Breast epithelium (tissue), 4 donors: ENCODE measurements at regions not wholly inside any gene's neighbourhood (a gene's known extent, or its start where the extent isn't known, plus 50 kb on each side); places are given as distances from the start of the nearest gene placed in this dataset.

Experiments
- DNase-seq, 2 donors: peaks; one replicate each; pipeline ENCODE4 v3.0.0-alpha.2; 2019; ENCODE audit warnings: low spot score in 2 of 2
- H3K27ac ChIP-seq, 2 donors: fragments of 200-600 bp; sonication (generic) in 1 of 2; one replicate each; pipeline ENCODE4 v1.5.1; 2016 to 2019; ENCODE audit warnings: mild to moderate bottlenecking in 1 of 2
- H3K27me3 ChIP-seq, 2 donors: fragments of 200-600 bp; sonication (generic) in 1 of 2; one replicate each; pipeline versions ENCODE4 v1.5.1 to v1.6.0; 2017 to 2019; ENCODE audit warnings: control low read depth in 1 of 2, mild to moderate bottlenecking in 1 of 2
- H3K36me3 ChIP-seq: fragments of 200-600 bp; one replicate; pipeline ENCODE4 v1.5.1; 2019
- H3K4me1 ChIP-seq, 2 donors: fragments of 200-600 bp; sonication (generic); one replicate each; pipeline ENCODE4 v1.5.1; 2016 to 2019; ENCODE audit warnings: control low read depth in 1 of 2
- H3K4me3 ChIP-seq, 3 donors: fragments of 200-600 bp; sonication (generic); 1 replicate in 2 of 3; 2 replicates in 1 of 3; pipeline ENCODE4 v1.5.1; 2016 to 2019; ENCODE audit warnings: mild to moderate bottlenecking in 3 of 3, moderate library complexity in 2 of 3
- H3K9me3 ChIP-seq, 2 donors: fragments of 200-600 bp; sonication (generic) in 1 of 2; one replicate each; pipeline ENCODE4 v1.5.1; 2016 to 2019; ENCODE audit warnings: control low read depth in 1 of 2
- POLR2A ChIP-seq: fragments of 450-650 bp; IDR thresholded peaks from one replicate; pipeline ENCODE4 v1.6.1; 2016; ENCODE audit warnings: antibody characterized with exemption, mild to moderate bottlenecking, moderate library complexity
- POLR2AphosphoS5 ChIP-seq, 3 donors: sonication (generic); formaldehyde crosslinking; IDR thresholded peaks; one replicate each; pipeline ENCODE4 v1.6.1; 2017; ENCODE audit warnings: antibody characterized with exemption in 3 of 3
- intact Hi-C: fragments of 100-400 bp; cut with DNase I; formaldehyde crosslinking; loops from one replicate; pipeline ENCODE4 v1.15.1; 2023; ENCODE audit warnings: low total_unique reads
- TF ChIP-seq, protein P1 (sequence below), 3 donors: fragments of 450-650 bp; IDR thresholded peaks; one replicate each; pipeline ENCODE4 v1.5.1; 2016 to 2017; ENCODE audit warnings: antibody characterized with exemption in 3 of 3, mild to moderate bottlenecking in 3 of 3, moderate library complexity in 3 of 3

DNA sequence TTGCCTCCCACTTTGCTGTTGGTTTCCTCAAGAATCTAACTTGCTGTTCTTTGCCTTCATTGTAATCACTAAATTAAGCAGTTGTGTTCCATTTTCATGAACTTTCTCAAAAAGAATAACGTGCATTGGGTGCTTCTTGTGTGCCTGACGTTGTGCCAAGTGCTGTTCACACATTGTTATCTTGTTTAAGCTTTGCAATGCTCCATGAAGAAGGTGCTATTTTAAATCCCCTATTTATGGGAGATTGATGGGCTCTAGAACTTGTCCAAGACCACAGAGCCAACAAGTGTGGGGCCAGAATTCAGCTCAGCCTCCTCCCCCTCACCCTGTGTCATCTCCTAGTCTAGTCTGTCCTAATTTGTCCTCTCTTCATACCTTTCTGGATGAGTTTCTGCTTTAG, 199.8 kb downstream of the C1orf94 start:
- H3K27me3 ChIP-seq, result peaks cover 0 to 29% of the 10 kb centered on the region in 2 donors
- intact Hi-C loops, result no loop called here
- no peaks in the 10 kb centered on the region for H3K4me1 ChIP-seq
- no peak overlapping the region for H3K27ac ChIP-seq
- no peaks in the 10 kb centered on the region for H3K9me3 ChIP-seq
- no peak for TF ChIP-seq POLR2AphosphoS5 (IDR thresholded peaks at IDR 0.05)
- TF ChIP-seq, protein P1, sequence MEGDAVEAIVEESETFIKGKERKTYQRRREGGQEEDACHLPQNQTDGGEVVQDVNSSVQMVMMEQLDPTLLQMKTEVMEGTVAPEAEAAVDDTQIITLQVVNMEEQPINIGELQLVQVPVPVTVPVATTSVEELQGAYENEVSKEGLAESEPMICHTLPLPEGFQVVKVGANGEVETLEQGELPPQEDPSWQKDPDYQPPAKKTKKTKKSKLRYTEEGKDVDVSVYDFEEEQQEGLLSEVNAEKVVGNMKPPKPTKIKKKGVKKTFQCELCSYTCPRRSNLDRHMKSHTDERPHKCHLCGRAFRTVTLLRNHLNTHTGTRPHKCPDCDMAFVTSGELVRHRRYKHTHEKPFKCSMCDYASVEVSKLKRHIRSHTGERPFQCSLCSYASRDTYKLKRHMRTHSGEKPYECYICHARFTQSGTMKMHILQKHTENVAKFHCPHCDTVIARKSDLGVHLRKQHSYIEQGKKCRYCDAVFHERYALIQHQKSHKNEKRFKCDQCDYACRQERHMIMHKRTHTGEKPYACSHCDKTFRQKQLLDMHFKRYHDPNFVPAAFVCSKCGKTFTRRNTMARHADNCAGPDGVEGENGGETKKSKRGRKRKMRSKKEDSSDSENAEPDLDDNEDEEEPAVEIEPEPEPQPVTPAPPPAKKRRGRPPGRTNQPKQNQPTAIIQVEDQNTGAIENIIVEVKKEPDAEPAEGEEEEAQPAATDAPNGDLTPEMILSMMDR (IDR thresholded peaks at IDR 0.05), result no peak
- TF ChIP-seq POLR2A, result no peak
- DNase-seq, result no peak
- no peak overlapping the region for H3K4me3 ChIP-seq
- H3K36me3 ChIP-seq, result no peaks in the 10 kb centered on the region

DNA sequence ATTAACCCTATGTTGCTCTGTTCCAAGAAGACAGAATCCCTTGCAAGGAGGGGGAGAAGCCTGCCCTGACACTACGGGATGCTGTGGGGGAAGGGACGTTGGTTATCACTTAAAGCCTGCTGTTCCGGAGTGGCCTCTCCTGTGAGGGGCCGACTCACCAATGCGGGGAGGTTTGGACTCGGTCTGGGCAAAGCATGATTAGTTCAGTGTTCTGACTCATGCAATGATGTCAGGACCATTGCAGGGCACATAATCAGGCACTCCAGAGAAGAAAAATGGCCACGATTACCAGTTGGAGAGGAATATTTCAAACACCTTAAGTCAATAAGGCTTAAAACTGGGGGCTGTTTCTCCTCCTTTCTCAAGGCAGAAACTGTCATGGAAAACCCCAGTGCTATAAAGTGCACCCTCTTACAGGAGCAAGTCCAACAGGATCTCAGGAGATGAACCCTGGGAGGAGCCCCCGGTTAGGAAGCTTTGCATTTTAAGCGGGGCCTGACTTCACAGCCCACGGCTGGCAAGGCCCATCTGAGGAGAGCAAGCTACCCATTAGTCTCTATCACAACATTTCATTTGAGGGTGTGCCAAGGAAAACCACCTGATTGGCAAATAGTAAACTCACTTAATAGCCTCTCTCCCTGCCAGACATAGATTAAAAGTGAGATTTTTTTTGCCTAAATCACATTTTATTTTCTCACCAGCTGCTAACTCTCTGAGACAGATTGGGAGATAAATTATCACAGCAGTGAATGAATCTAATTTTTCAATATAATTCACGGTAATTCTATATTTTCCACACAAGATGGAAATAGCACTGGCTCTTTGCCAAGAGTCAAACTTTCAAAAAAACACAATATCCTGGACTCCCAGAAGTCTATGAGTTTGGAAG, 202.5 kb downstream of the C1orf94 start:
- no peak overlapping the region for H3K27ac ChIP-seq
- DNase-seq, result no peak
- H3K4me1 ChIP-seq, result no peaks in the 10 kb centered on the region
- H3K9me3 ChIP-seq, result no peaks in the 10 kb centered on the region
- H3K4me3 ChIP-seq, result no peak overlapping the region
- no peaks in the 10 kb centered on the region for H3K36me3 ChIP-seq
- TF ChIP-seq, protein P1 (IDR thresholded peaks at IDR 0.05), result no peak
- TF ChIP-seq POLR2AphosphoS5 (IDR thresholded peaks at IDR 0.05) (no peak), POLR2A (no peak)
- intact Hi-C loops, result no loop called here
- H3K27me3 ChIP-seq, result peaks cover 0 to 29% of the 10 kb centered on the region in 2 donors

- Histone ChIP-seq H3K9me3 (no peaks in the 10 kb centered on the region), H3K36me3 (no peaks in the 10 kb centered on the region), H3K4me3 (no peak overlapping the region), H3K27me3 (peaks cover 0 to 29% of the 10 kb centered on the region in 2 donors), H3K27ac (no peak overlapping the region), H3K4me1 (no peaks in the 10 kb centered on the region)
- TF ChIP-seq POLR2AphosphoS5 (IDR thresholded peaks at IDR 0.05) (no peak), POLR2A (no peak)
- TF ChIP-seq, protein P1 (IDR thresholded peaks at IDR 0.05), result no peak
- no peak for DNase-seq
- intact Hi-C loops, result no loop called here
Observed at GRCh38 chr1:34379911-34380310, 203.2 kb downstream of the C1orf94 start.

- no peaks in the 10 kb centered on the region for H3K4me1 ChIP-seq
- no peak overlapping the region for H3K4me3 ChIP-seq
- no peak for DNase-seq
- H3K36me3 ChIP-seq, result no peaks in the 10 kb centered on the region
- H3K9me3 ChIP-seq, result no peaks in the 10 kb centered on the region
- peaks cover 0 to 29% of the 10 kb centered on the region in 2 donors for H3K27me3 ChIP-seq
- TF ChIP-seq, protein P1 (IDR thresholded peaks at IDR 0.05), result no peak
- intact Hi-C loops, result no loop called here
- H3K27ac ChIP-seq, result no peak overlapping the region
Observed at GRCh38 chr1:34380526-34381124, 203.9 kb downstream of the C1orf94 start.

DNA sequence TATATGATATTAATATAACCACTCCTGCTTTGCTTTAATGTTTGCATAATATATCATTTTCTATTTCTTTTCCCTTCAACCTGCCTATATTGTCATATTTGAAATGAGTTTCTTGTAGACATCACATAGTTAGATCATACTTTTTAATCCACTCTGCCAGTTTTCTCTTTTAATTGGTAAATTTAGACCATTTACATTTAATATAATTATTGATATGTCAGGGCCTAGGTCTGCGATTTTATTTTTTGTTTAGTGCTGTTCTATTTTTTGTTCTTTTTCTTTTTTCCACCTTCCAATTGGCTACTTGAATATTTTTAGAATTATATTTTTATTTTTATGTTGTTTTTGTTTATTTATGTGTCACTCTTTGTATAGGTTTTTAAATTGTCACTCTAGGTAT, 213.3 kb downstream of the C1orf94 start:
- Histone ChIP-seq H3K4me3 (no peak overlapping the region), H3K4me1 (no peaks in the 10 kb centered on the region), H3K36me3 (no peaks in the 10 kb centered on the region), H3K27me3 (no peaks in the 10 kb centered on the region), H3K9me3 (peaks cover 0 to 12% of the 10 kb centered on the region in 2 donors), H3K27ac (no peak overlapping the region)
- intact Hi-C loops, result no loop called here
- TF ChIP-seq POLR2AphosphoS5 (IDR thresholded peaks at IDR 0.05), result no peak
- TF ChIP-seq, protein P1 (IDR thresholded peaks at IDR 0.05), result no peak
- no peak for TF ChIP-seq POLR2A
- no peak for DNase-seq
